Smooth muscle cell (in vitro differentiated cells): ENCODE measurements at regions not wholly inside any gene's neighbourhood (a gene's known extent, or its start where the extent isn't known, plus 50 kb on each side); places are given as distances from the start of the nearest gene placed in this dataset.
"Not testable (repeated sequence)": the region's sequence is repeated elsewhere in the genome, so short reads cannot be mapped to it uniquely, and the experiment has no call there.

Experiments used
- DNase-seq: peaks from one replicate; lab custom pipeline; 2025; ENCODE audit not compliant: unreplicated experiment; lab: John Stamatoyannopoulos, UW
- H2AFZ ChIP-seq: fragments of 200-600 bp; sonication (generic); 2 replicates; pipeline ENCODE4 v1.6.0; 2016; ENCODE audit warnings: antibody characterized with exemption, low read depth, mild to moderate bottlenecking
- H3F3A ChIP-seq: fragments of 200-600 bp; sonication (generic); 2 replicates; pipeline ENCODE4 v1.6.0; 2017; ENCODE audit warnings: antibody characterized with exemption, low read depth
- H3K27ac ChIP-seq: fragments of 200-600 bp; sonication (generic); 2 replicates; pipeline ENCODE4 v1.5.1; 2016; ENCODE audit warnings: low read depth, mild to moderate bottlenecking
- H3K27me3 ChIP-seq: fragments of 200-600 bp; sonication (generic); 2 replicates; pipeline ENCODE4 v1.6.1; 2016; ENCODE audit warnings: low read depth, mild to moderate bottlenecking
- H3K36me3 ChIP-seq: fragments of 200-600 bp; sonication (generic); 2 replicates; pipeline ENCODE4 v1.5.1; 2016; ENCODE audit warnings: low read depth
- H3K4me1 ChIP-seq: fragments of 200-600 bp; sonication (generic); 2 replicates; pipeline ENCODE4 v1.5.1; 2016; ENCODE audit warnings: low read depth
- H3K4me2 ChIP-seq: fragments of 200-600 bp; sonication (generic); 2 replicates; pipeline ENCODE4 v1.6.0; 2016; ENCODE audit warnings: mild to moderate bottlenecking
- H3K4me3 ChIP-seq: fragments of 200-600 bp; sonication (generic); 2 replicates; pipeline ENCODE4 v1.5.1; 2016; ENCODE audit warnings: mild to moderate bottlenecking
- H3K79me2 ChIP-seq: fragments of 200-600 bp; sonication (generic); 2 replicates; pipeline ENCODE4 v1.6.0; 2016; ENCODE audit warnings: low read depth, mild to moderate bottlenecking
- H3K9ac ChIP-seq: fragments of 200-600 bp; sonication (generic); 2 replicates; pipeline ENCODE4 v1.6.0; 2016; ENCODE audit warnings: low read depth
- H3K9me3 ChIP-seq: fragments of 200-600 bp; sonication (generic); replicated peaks from 2 replicates; pipeline ENCODE4 v1.5.1; 2016; ENCODE audit warnings: low read depth
- H4K20me1 ChIP-seq: fragments of 200-600 bp; sonication (generic); 2 replicates; pipeline ENCODE4 v1.6.0; 2016; ENCODE audit warnings: low read depth
- CTCF ChIP-seq: fragments of 200-600 bp; sonication (generic); IDR thresholded peaks from 2 replicates; pipeline ENCODE4 v1.5.1; 2017; ENCODE audit warnings: borderline replicate concordance, mild to moderate bottlenecking, antibody characterized with exemption; ENCODE audit not compliant: insufficient read depth, poor library complexity, severe bottlenecking
- WGBS: methylation state at CpG from one replicate; pipeline ENCODE4 v1.1.7; 2016; ENCODE audit warnings: low lambda C conversion rate; 5-methylcytosine and 5-hydroxymethylcytosine counted together

GRCh38 chr12:23139026-23139425, 514.1 kb downstream of the ETNK1 start:
- no peak for DNase-seq
- Histone ChIP-seq H3K4me2 (no peak overlapping the region), H3K9me3 (no peaks in the 10 kb centered on the region), H3K4me3 (no peak overlapping the region), H3K9ac (no peak overlapping the region), H3K27ac (no peak overlapping the region), H3F3A (no peaks in the 10 kb centered on the region), H3K27me3 (no peaks in the 10 kb centered on the region), H2AFZ (no peak overlapping the region), H3K36me3 (no peaks in the 10 kb centered on the region), H3K79me2 (no peaks in the 10 kb centered on the region), H3K4me1 (no peaks in the 10 kb centered on the region), H4K20me1 (no peaks in the 10 kb centered on the region)
- 90% methylated on average over 4 of the region's 4 CpGs for WGBS
- TF ChIP-seq CTCF, result no peak

- no peak for TF ChIP-seq CTCF
- no peak overlapping the region for H3K4me3 ChIP-seq
- no peak overlapping the region for H2AFZ ChIP-seq
- no peaks in the 10 kb centered on the region for H4K20me1 ChIP-seq
- no peak for DNase-seq
- no peaks in the 10 kb centered on the region for H3K4me1 ChIP-seq
- H3K27me3 ChIP-seq, result no peaks in the 10 kb centered on the region
- H3K4me2 ChIP-seq, result no peak overlapping the region
- no peaks in the 10 kb centered on the region for H3K9me3 ChIP-seq
- no peak overlapping the region for H3K9ac ChIP-seq
- H3F3A ChIP-seq, result no peaks in the 10 kb centered on the region
- H3K36me3 ChIP-seq, result no peaks in the 10 kb centered on the region
- no peaks in the 10 kb centered on the region for H3K79me2 ChIP-seq
- H3K27ac ChIP-seq, result no peak overlapping the region
Observed at GRCh38 chr12:23140710-23141109, 515.7 kb downstream of the ETNK1 start.

GRCh38 chr12:23141335-23141734, 516.4 kb downstream of the ETNK1 start:
- H3F3A ChIP-seq, result no peaks in the 10 kb centered on the region
- H3K4me1 ChIP-seq, result no peaks in the 10 kb centered on the region
- TF ChIP-seq CTCF, result no peak
- H3K27ac ChIP-seq, result no peak overlapping the region
- H3K79me2 ChIP-seq, result no peaks in the 10 kb centered on the region
- H3K27me3 ChIP-seq, result no peaks in the 10 kb centered on the region
- H3K36me3 ChIP-seq, result no peaks in the 10 kb centered on the region
- no peak overlapping the region for H3K4me2 ChIP-seq
- no peaks in the 10 kb centered on the region for H3K9me3 ChIP-seq
- no peak for DNase-seq
- no peak overlapping the region for H2AFZ ChIP-seq
- H3K4me3 ChIP-seq, result no peak overlapping the region
- H3K9ac ChIP-seq, result no peak overlapping the region
- H4K20me1 ChIP-seq, result no peaks in the 10 kb centered on the region

GRCh38 chr12:23146070-23146469, 521.1 kb downstream of the ETNK1 start:
- H4K20me1 ChIP-seq, DNase-seq, H3K27me3 ChIP-seq, H3K4me2 ChIP-seq, H3K27ac ChIP-seq, H3F3A ChIP-seq, H3K4me1 ChIP-seq, H3K36me3 ChIP-seq, H3K9me3 ChIP-seq, H3K79me2 ChIP-seq, H3K4me3 ChIP-seq, H2AFZ ChIP-seq, H3K9ac ChIP-seq: not testable (repeated sequence)
- WGBS, result 95% methylated on average over 15 of the region's 15 CpGs
